Esophagus muscularis mucosa (tissue), 4 donors: ENCODE measurements at regions not wholly inside any gene's neighbourhood (a gene's known extent, or its start where the extent isn't known, plus 50 kb on each side); places are given as distances from the start of the nearest gene placed in this dataset.
"Not testable (repeated sequence)": the region's sequence is repeated elsewhere in the genome, so short reads cannot be mapped to it uniquely, and the experiment has no call there.

Source experiments
- CTCF ChIP-seq, 3 experiments: fragments of 200-600 bp in 2 of 3; fragments of 450-650 bp in 1 of 3; sonication (generic) in 2 of 3; IDR thresholded peaks; one replicate each; pipeline ENCODE4 v1.5.1; 2017 to 2019; ENCODE audit warnings: antibody characterized with exemption in 3 of 3, mild to moderate bottlenecking in 2 of 3, moderate library complexity in 1 of 3
- EP300 ChIP-seq: sonication (generic); formaldehyde crosslinking; IDR thresholded peaks from one replicate; pipeline ENCODE4 v1.6.1; 2017; ENCODE audit warnings: antibody characterized with exemption
- POLR2A ChIP-seq: fragments of 450-650 bp; IDR thresholded peaks from one replicate; pipeline ENCODE4 v1.6.1; 2017; ENCODE audit warnings: antibody characterized with exemption, moderate library complexity, mild to moderate bottlenecking, low read depth

GRCh38 chr9:71595762-71596161 is 172.6 kb downstream of the CEMIP2 start:
- TF ChIP-seq CTCF (IDR thresholded peaks at IDR 0.05); POLR2A; EP300: not testable (repeated sequence)
